ENCODE measurements at regions not wholly inside any gene's neighbourhood (a gene's known extent, or its start where the extent isn't known, plus 50 kb on each side); places are given as distances from the start of the nearest gene placed in this dataset.

DNA sequence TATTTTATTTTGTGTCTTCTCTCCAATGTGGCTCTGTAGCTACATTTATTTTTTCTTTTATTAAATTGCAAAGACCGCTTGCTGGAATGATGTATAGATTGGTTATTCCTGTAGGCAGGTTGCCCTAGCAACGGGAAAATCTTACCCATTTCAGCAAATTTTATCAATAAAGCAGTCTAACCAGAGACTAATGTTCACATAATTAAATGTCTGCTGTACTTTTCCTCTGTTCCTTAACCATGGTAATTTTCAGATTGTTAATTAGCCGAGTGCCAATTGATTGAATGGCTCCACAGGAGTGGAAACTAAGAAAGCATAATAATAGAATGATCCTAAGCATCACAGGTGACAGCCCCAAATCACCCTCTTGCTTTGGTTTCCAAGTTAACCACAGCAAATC, 134.8 kb downstream of the BASP1 start:
- Histone ChIP-seq H4K5ac (ENCODE audit: low read depth, low read length) (no peak overlapping the region), H3K36me3 (ENCODE audit: control insufficient read depth, insufficient read depth, low read length) (no peaks in the 10 kb centered on the region), H3K23ac (ENCODE audit: low read depth, low read length) (no peak overlapping the region), H3K27ac (ENCODE audit: insufficient read depth, low read length) (no peak overlapping the region), H2BK15ac (ENCODE audit: low read depth, low read length) (no peak overlapping the region), H2AK5ac (ENCODE audit: low read depth, low read length) (no peak overlapping the region), H3K4me1 (ENCODE audit: control insufficient read depth, insufficient read depth, low read length) (peaks cover under 1% of the 10 kb centered on the region), H3K4ac (ENCODE audit: low read depth, low read length) (no peak overlapping the region), H4K20me1 (ENCODE audit: insufficient read depth, low read length) (no peaks in the 10 kb centered on the region), H2AK9ac (replicated peaks; ENCODE audit: low read depth, low read length, poor library complexity) (peak overlapping the region; percentile 65), H2BK5ac (ENCODE audit: low read depth, low read length, poor library complexity, severe bottlenecking) (no peak overlapping the region), H3K9me3 (ENCODE audit: control insufficient read depth, insufficient read depth, low read length) (no peaks in the 10 kb centered on the region; the same call in 1 of the 2 replicates), H3K4me2 (ENCODE audit: low read depth, low read length) (no peak overlapping the region), H3K18ac (ENCODE audit: low read depth, low read length) (no peak overlapping the region), H3K14ac (replicated peaks; ENCODE audit: low read depth, low read length) (no peak overlapping the region), H3K9me1 (ENCODE audit: insufficient read depth, low read length) (no peaks in the 10 kb centered on the region), H2AFZ (replicated peaks; ENCODE audit: low read length, poor library complexity) (no peak overlapping the region), H3K79me1 (ENCODE audit: low read depth in 1 of 2, low read length in 2 of 2) (no peaks in the 10 kb centered on the region), H3K56ac (ENCODE audit: extremely low read depth, insufficient read depth, low read length) (no peak overlapping the region), H3K9ac (ENCODE audit: low read depth, low read length) (no peak overlapping the region), H2BK20ac (ENCODE audit: low read depth, low read length) (no peak overlapping the region), H4K91ac (ENCODE audit: insufficient read depth, low read depth, low read length) (no peak overlapping the region), H3K27me3 (ENCODE audit: control insufficient read depth, insufficient read depth, low read length) (no peaks in the 10 kb centered on the region), H2BK120ac (ENCODE audit: low read depth, low read length) (no peak overlapping the region), H4K8ac (ENCODE audit: low read depth in 2 of 2, low read length in 2 of 2) (no peak overlapping the region), H3K4me3 (ENCODE audit: insufficient read depth, low read depth, low read length) (no peak overlapping the region)
- no peak for TF ChIP-seq CHD1 (IDR thresholded peaks at IDR 0.05; ENCODE audit: low read depth, low read length)
- no TSS peak for BruUV-seq (replicated peaks)
- ChIA-PET POLR2A (ENCODE audit: unreplicated experiment) (no interaction called here), CTCF (no interaction called here)
- in situ Hi-C loops (cut with MboI; ENCODE audit: low sequenced_read_pairs) (no loop called here), intact Hi-C loops (cut with micrococcal nuclease) (no loop called here), dilution Hi-C loops (cut with HindIII; ENCODE audit: low sequenced_read_pairs, unreplicated experiment) (no loop called here)
- DNase-seq (no peak), ATAC-seq (ENCODE audit: low read depth) (no peak)
- no CpG with 5 or more reads among the region's 3 CpGs for WGBS, 2 experiments (ENCODE audit: extremely low coverage in 2 of 2, insufficient read length in 1 of 2)

Measured in IMR-90 (cell line).